ENCODE measurements at regions not wholly inside any gene's neighbourhood (a gene's known extent, or its start where the extent isn't known, plus 50 kb on each side); places are given as distances from the start of the nearest gene placed in this dataset.

GRCh38 chr1:213602796-213603486, 384.8 kb upstream of the PROX1 start:
- no peaks in the 10 kb centered on the region for H3K9me3 ChIP-seq
- no peaks in the 10 kb centered on the region for H3K27me3 ChIP-seq
- no peak overlapping the region for H3K27ac ChIP-seq
- H3K4me3 ChIP-seq, result no peak overlapping the region
- TF ChIP-seq CTCF (IDR thresholded peaks at IDR 0.05), result no peak
- H3K36me3 ChIP-seq, result no peaks in the 10 kb centered on the region
- DNase-seq (ENCODE audit: low spot score), result no peak
- no peaks in the 10 kb centered on the region for H3K4me1 ChIP-seq

- no peaks in the 10 kb centered on the region for H3K27me3 ChIP-seq
- no peak overlapping the region for H3K4me3 ChIP-seq
- DNase-seq (ENCODE audit: low spot score), result no peak
Measured at GRCh38 chr1:213604477-213604876, 383.3 kb upstream of the PROX1 start.

GRCh38 chr1:213605732-213606131, 382.0 kb upstream of the PROX1 start:
- Histone ChIP-seq H3K4me1 (no peaks in the 10 kb centered on the region), H3K36me3 (no peaks in the 10 kb centered on the region), H3K27ac (no peak overlapping the region), H3K27me3 (no peaks in the 10 kb centered on the region), H3K4me3 (no peak overlapping the region), H3K9me3 (no peaks in the 10 kb centered on the region)
- TF ChIP-seq CTCF (IDR thresholded peaks at IDR 0.05), result no peak
- no peak for DNase-seq (ENCODE audit: low spot score)

More at GRCh38 chr1:213604477-213604876, 383.3 kb upstream of the PROX1 start:
- Histone ChIP-seq H3K4me1 (no peaks in the 10 kb centered on the region), H3K27ac (no peak overlapping the region), H3K9me3 (no peaks in the 10 kb centered on the region), H3K36me3 (no peaks in the 10 kb centered on the region)
- no peak for TF ChIP-seq CTCF (IDR thresholded peaks at IDR 0.05)

GRCh38 chr1:213606252-213606820, 381.4 kb upstream of the PROX1 start:
- DNase-seq (ENCODE audit: low spot score), result no peak
- TF ChIP-seq CTCF (IDR thresholded peaks at IDR 0.05), result no peak
- H3K27me3 ChIP-seq, result no peaks in the 10 kb centered on the region
- H3K4me1 ChIP-seq, result no peaks in the 10 kb centered on the region
- no peak overlapping the region for H3K27ac ChIP-seq
- H3K4me3 ChIP-seq, result no peak overlapping the region
- no peaks in the 10 kb centered on the region for H3K9me3 ChIP-seq
- no peaks in the 10 kb centered on the region for H3K36me3 ChIP-seq

GRCh38 chr1:213613549-213613948, 374.2 kb upstream of the PROX1 start:
- no peak for DNase-seq (ENCODE audit: low spot score)

More at GRCh38 chr1:213613549-213613948, 374.2 kb upstream of the PROX1 start:
- Histone ChIP-seq H3K27me3 (no peaks in the 10 kb centered on the region), H3K4me3 (no peak overlapping the region), H3K9me3 (no peaks in the 10 kb centered on the region), H3K4me1 (no peaks in the 10 kb centered on the region), H3K36me3 (no peaks in the 10 kb centered on the region), H3K27ac (no peak overlapping the region)
- no peak for TF ChIP-seq CTCF (IDR thresholded peaks at IDR 0.05)
